ENCODE measurements at regions not wholly inside any gene's neighbourhood (a gene's known extent, or its start where the extent isn't known, plus 50 kb on each side); places are given as distances from the start of the nearest gene placed in this dataset.

DNA sequence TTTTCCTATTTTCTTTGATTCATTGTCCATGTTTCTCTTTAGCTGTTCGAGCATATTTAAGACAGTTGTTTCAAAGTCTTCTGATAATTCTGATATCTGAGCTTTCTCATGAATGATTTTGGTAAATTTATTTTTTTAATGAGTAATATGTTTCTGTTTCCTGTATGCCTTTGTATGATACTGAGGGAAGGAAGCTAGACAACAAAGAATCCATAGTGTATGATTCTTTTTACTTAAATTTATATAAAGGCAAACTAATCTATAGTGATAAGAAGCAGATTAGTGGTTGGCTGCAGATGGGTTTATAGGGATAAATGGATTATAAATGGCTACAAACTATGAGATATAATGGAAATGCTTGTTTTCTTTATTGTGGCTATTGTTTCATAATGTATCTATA, 352.7 kb upstream of the CDH2 start:
- no peaks in the 10 kb centered on the region for H3K36me3 ChIP-seq (ENCODE audit: insufficient read depth, low read length, poor library complexity, severe bottlenecking)
- TF ChIP-seq EZH2 (IDR thresholded peaks at IDR 0.05; ENCODE audit: borderline replicate concordance, low read depth, low read length, poor library complexity, severe bottlenecking), result no peak
- no peak for TF ChIP-seq CTCF (conservative IDR thresholded peaks at IDR 0.05; ENCODE audit: low read depth, low read length)
- no peaks in the 10 kb centered on the region for H3K27me3 ChIP-seq (replicated peaks; ENCODE audit: insufficient read depth, low read depth, low read length, poor library complexity)
- no peaks in the 10 kb centered on the region for H3K4me1 ChIP-seq (ENCODE audit: insufficient read depth, low read length, poor library complexity, severe bottlenecking)
- no TSS peak for BruUV-seq (replicated peaks)
- no peak overlapping the region for H3K27ac ChIP-seq (ENCODE audit: low read depth, low read length, poor library complexity, severe bottlenecking)
- no peak overlapping the region for H3K4me3 ChIP-seq (ENCODE audit: low read depth, low read length, poor library complexity, severe bottlenecking)
- DNase-seq (ENCODE audit: low spot score), result no peak
- ChIA-PET CTCF (no interaction called here), POLR2A (ENCODE audit: low non-redundant PET) (no interaction called here)
- intact Hi-C loops (cut with micrococcal nuclease; ENCODE audit: unreplicated experiment), result no loop called here
- no peaks in the 10 kb centered on the region for H3K9me3 ChIP-seq (ENCODE audit: low read depth, low read length, poor library complexity, severe bottlenecking)

GRCh38 chr18:28526196-28526595, 349.3 kb upstream of the CDH2 start:
- Histone ChIP-seq H3K9me3 (ENCODE audit: low read depth, low read length, poor library complexity, severe bottlenecking) (no peaks in the 10 kb centered on the region), H3K27me3 (replicated peaks; ENCODE audit: insufficient read depth, low read depth, low read length, poor library complexity) (no peaks in the 10 kb centered on the region), H3K27ac (ENCODE audit: low read depth, low read length, poor library complexity, severe bottlenecking) (no peak overlapping the region), H3K36me3 (ENCODE audit: insufficient read depth, low read length, poor library complexity, severe bottlenecking) (no peaks in the 10 kb centered on the region), H3K4me1 (ENCODE audit: insufficient read depth, low read length, poor library complexity, severe bottlenecking) (no peaks in the 10 kb centered on the region), H3K4me3 (ENCODE audit: low read depth, low read length, poor library complexity, severe bottlenecking) (no peak overlapping the region)
- TF ChIP-seq EZH2 (IDR thresholded peaks at IDR 0.05; ENCODE audit: borderline replicate concordance, low read depth, low read length, poor library complexity, severe bottlenecking), result no peak
- TF ChIP-seq CTCF (conservative IDR thresholded peaks at IDR 0.05; ENCODE audit: low read depth, low read length), result no peak
- BruUV-seq (replicated peaks), result no TSS peak
- CTCF ChIA-PET, result no interaction called here
- no peak for DNase-seq (ENCODE audit: low spot score)
- POLR2A ChIA-PET (ENCODE audit: low non-redundant PET), result no interaction called here
- intact Hi-C loops (cut with micrococcal nuclease; ENCODE audit: unreplicated experiment), result no loop called here

DNA sequence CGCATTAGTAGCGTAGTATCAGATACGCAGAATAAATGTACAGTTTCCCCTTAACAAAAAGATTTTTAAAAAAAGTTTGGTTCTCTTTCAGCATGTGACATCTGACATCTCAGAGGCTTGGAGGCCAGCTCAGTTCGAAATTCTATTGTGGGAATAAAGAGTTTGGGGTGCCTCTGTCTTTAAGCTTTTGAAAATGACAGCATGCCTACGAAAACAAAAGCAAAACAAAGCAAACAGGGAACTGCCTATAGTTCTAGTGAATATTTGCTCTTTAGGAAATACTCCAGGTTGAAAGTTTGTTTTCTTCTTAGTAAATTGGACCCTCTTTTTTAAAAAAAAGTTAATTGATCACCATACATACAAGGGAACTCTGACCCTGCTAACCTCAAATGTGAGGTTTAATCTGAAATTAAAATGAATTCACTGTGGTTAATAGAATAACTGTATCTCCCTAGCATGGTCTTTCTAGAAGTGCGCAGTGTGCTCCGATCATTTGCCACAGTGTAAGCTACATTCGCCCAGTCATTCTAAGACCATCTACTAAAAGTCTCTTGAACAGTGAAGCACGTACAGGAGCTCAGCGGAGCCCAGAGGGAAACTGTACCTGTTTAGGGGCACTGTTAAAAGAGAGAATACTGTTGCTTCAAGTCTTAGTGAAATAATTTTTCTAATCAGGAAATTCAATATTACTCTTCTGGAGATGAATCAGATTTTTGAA, 347.0 kb upstream of the CDH2 start:
- H3K36me3 ChIP-seq (ENCODE audit: insufficient read depth, low read length, poor library complexity, severe bottlenecking), result no peaks in the 10 kb centered on the region
- no TSS peak for BruUV-seq (replicated peaks)
- H3K27ac ChIP-seq (ENCODE audit: low read depth, low read length, poor library complexity, severe bottlenecking), result no peak overlapping the region
- no peak for TF ChIP-seq CTCF (conservative IDR thresholded peaks at IDR 0.05; ENCODE audit: low read depth, low read length)
- TF ChIP-seq EZH2 (IDR thresholded peaks at IDR 0.05; ENCODE audit: borderline replicate concordance, low read depth, low read length, poor library complexity, severe bottlenecking), result no peak
- no peaks in the 10 kb centered on the region for H3K27me3 ChIP-seq (replicated peaks; ENCODE audit: insufficient read depth, low read depth, low read length, poor library complexity)
- H3K9me3 ChIP-seq (ENCODE audit: low read depth, low read length, poor library complexity, severe bottlenecking), result no peaks in the 10 kb centered on the region
- no peak for DNase-seq (ENCODE audit: low spot score)
- intact Hi-C loops (cut with micrococcal nuclease; ENCODE audit: unreplicated experiment), result no loop called here
- ChIA-PET CTCF (no interaction called here), POLR2A (ENCODE audit: low non-redundant PET) (no interaction called here)
- H3K4me3 ChIP-seq (ENCODE audit: low read depth, low read length, poor library complexity, severe bottlenecking), result no peak overlapping the region
- no peaks in the 10 kb centered on the region for H3K4me1 ChIP-seq (ENCODE audit: insufficient read depth, low read length, poor library complexity, severe bottlenecking)

All from A673 (cell line).